HG03520 (cell line): ENCODE measurements at regions not wholly inside any gene's neighbourhood (a gene's known extent, or its start where the extent isn't known, plus 50 kb on each side); places are given as distances from the start of the nearest gene placed in this dataset.

Experiments
- ATAC-seq: cut with Tn5 transposase; IDR thresholded peaks from one replicate; pipeline ENCODE4 v1.9.1; 2021; ENCODE audit warnings: mild to moderate bottlenecking, moderate library complexity; ENCODE audit not compliant: unreplicated experiment

- no peak for ATAC-seq
These were observed 500.6 kb upstream of the IGFBP3 start for GRCh38 chr7:46421441-46422230.

GRCh38 chr7:46414946-46415345, 493.9 kb upstream of the IGFBP3 start:
- no peak for ATAC-seq

GRCh38 chr7:46411236-46411635, 490.2 kb upstream of the IGFBP3 start:
- no peak for ATAC-seq

GRCh38 chr7:46407125-46407524, 486.1 kb upstream of the IGFBP3 start:
- no peak for ATAC-seq

- no peak for ATAC-seq
These were observed 476.5 kb upstream of the IGFBP3 start for GRCh38 chr7:46397591-46397990.

GRCh38 chr7:46396481-46396880, 475.4 kb upstream of the IGFBP3 start:
- no peak for ATAC-seq

GRCh38 chr7:46393142-46393541, 472.1 kb upstream of the IGFBP3 start:
- no peak for ATAC-seq

GRCh38 chr7:46391231-46392201, 470.4 kb upstream of the IGFBP3 start:
- ATAC-seq, result no peak

GRCh38 chr7:46390042-46390441, 469.0 kb upstream of the IGFBP3 start:
- ATAC-seq, result no peak

GRCh38 chr7:46389146-46389545, 468.1 kb upstream of the IGFBP3 start:
- ATAC-seq, result no peak

- ATAC-seq, result no peak
These were observed 466.6 kb upstream of the IGFBP3 start for GRCh38 chr7:46387646-46388045.

- ATAC-seq, result no peak
These were observed 465.6 kb upstream of the IGFBP3 start for GRCh38 chr7:46386428-46387399.

GRCh38 chr7:46385662-46386309, 464.7 kb upstream of the IGFBP3 start:
- ATAC-seq, result no peak

GRCh38 chr7:46383605-46384004, 462.5 kb upstream of the IGFBP3 start:
- no peak for ATAC-seq

- no peak for ATAC-seq
These were observed 449.0 kb upstream of the IGFBP3 start for GRCh38 chr7:46369933-46370654.

GRCh38 chr7:46368871-46369270, 447.8 kb upstream of the IGFBP3 start:
- no peak for ATAC-seq

GRCh38 chr7:46366526-46366925, 445.5 kb upstream of the IGFBP3 start:
- ATAC-seq, result no peak

GRCh38 chr7:46363688-46364087, 442.6 kb upstream of the IGFBP3 start:
- no peak for ATAC-seq

GRCh38 chr7:46360811-46361210, 439.7 kb upstream of the IGFBP3 start:
- ATAC-seq, result no peak

- ATAC-seq, result no peak
These were observed 439.2 kb upstream of the IGFBP3 start for GRCh38 chr7:46360296-46360695.
